ENCODE measurements at regions not wholly inside any gene's neighbourhood (a gene's known extent, or its start where the extent isn't known, plus 50 kb on each side); places are given as distances from the start of the nearest gene placed in this dataset.

- peaks cover 0 to 3% (median 0%) of the 10 kb centered on the region in 4 donors for H3K4me1 ChIP-seq
- H3K27me3 ChIP-seq, result no peaks in the 10 kb centered on the region
- no peak for DNase-seq
- no peak overlapping the region for H3K4me3 ChIP-seq
- no peak overlapping the region for H3K27ac ChIP-seq
- no peak for TF ChIP-seq POLR2A (IDR thresholded peaks at IDR 0.05)
- TF ChIP-seq CTCF (IDR thresholded peaks at IDR 0.05), result no peak
- no peaks in the 10 kb centered on the region for H3K9me3 ChIP-seq
- no peaks in the 10 kb centered on the region for H3K36me3 ChIP-seq
Observed at GRCh38 chr6:140108167-140108566, 733.7 kb upstream of the CITED2 start.

GRCh38 chr6:140107216-140107615, 732.8 kb upstream of the CITED2 start:
- Histone ChIP-seq H3K27me3 (no peaks in the 10 kb centered on the region), H3K4me3 (no peak overlapping the region), H3K4me1 (peaks cover 0 to 3% (median 0%) of the 10 kb centered on the region in 4 donors), H3K36me3 (no peaks in the 10 kb centered on the region), H3K9me3 (no peaks in the 10 kb centered on the region), H3K27ac (no peak overlapping the region)
- no peak for DNase-seq
- TF ChIP-seq POLR2A (IDR thresholded peaks at IDR 0.05), result no peak
- TF ChIP-seq CTCF (IDR thresholded peaks at IDR 0.05), result no peak

DNA sequence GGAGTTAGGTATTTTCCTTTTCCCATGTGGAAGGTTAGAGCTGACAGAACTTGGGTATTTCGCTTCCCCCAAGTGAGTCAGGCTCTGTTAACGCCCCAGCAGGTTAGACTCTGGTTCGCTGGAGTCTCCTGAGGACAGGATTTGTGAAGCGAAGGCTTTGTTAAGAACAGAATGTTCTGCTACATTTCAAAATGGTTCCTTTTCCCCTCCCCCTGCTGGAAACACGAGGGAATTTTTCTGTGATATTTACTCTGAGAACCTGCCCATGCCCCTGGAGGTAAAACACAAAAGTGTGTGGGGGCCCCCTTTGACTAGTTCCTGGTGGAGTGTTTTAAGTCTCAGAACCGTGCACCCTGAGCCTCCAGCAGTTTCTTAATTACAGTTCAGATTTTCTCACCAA, 731.4 kb upstream of the CITED2 start:
- TF ChIP-seq POLR2A (IDR thresholded peaks at IDR 0.05) (no peak), CTCF (IDR thresholded peaks at IDR 0.05) (peak in 4 of 6 experiments; percentile 23 to 30 (median 24))
- Histone ChIP-seq H3K9me3 (no peaks in the 10 kb centered on the region), H3K27me3 (no peaks in the 10 kb centered on the region), H3K27ac (no peak overlapping the region), H3K4me1 (peaks cover 0 to 3% (median 0%) of the 10 kb centered on the region in 4 donors), H3K36me3 (no peaks in the 10 kb centered on the region), H3K4me3 (no peak overlapping the region)
- no peak for DNase-seq

GRCh38 chr6:140105241-140105640, 730.8 kb upstream of the CITED2 start:
- no peaks in the 10 kb centered on the region for H3K27me3 ChIP-seq
- H3K27ac ChIP-seq, result no peak overlapping the region
- peaks cover 0 to 3% (median 0%) of the 10 kb centered on the region in 4 donors for H3K4me1 ChIP-seq
- H3K9me3 ChIP-seq, result no peaks in the 10 kb centered on the region
- no peak for DNase-seq
- H3K36me3 ChIP-seq, result no peaks in the 10 kb centered on the region
- TF ChIP-seq CTCF (IDR thresholded peaks at IDR 0.05) (no peak), POLR2A (IDR thresholded peaks at IDR 0.05) (no peak)
- no peak overlapping the region for H3K4me3 ChIP-seq

DNA sequence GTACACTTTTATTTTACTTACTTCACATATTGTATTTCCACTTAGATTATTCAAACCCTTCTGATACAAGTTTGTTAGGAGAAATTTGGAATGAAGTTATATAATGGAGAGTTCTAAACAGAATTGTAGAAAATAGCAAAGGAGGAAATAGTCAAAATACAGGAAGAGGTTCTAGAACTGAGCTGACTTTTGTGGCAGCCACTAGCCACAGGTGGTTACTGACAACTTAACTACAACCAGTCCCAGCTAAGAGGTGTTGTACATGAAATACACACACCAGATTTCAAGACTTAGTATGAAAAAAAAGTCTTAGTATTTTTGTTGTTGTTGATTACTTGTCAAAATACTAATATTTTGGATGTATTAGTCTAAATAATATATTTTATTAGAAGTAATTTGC, 727.4 kb upstream of the CITED2 start:
- Histone ChIP-seq H3K36me3 (no peaks in the 10 kb centered on the region), H3K27me3 (no peaks in the 10 kb centered on the region), H3K4me3 (no peak overlapping the region), H3K27ac (no peak overlapping the region), H3K4me1 (no peaks in the 10 kb centered on the region), H3K9me3 (no peaks in the 10 kb centered on the region)
- no peak for DNase-seq
- TF ChIP-seq POLR2A (IDR thresholded peaks at IDR 0.05) (no peak), CTCF (IDR thresholded peaks at IDR 0.05) (no peak)

DNA sequence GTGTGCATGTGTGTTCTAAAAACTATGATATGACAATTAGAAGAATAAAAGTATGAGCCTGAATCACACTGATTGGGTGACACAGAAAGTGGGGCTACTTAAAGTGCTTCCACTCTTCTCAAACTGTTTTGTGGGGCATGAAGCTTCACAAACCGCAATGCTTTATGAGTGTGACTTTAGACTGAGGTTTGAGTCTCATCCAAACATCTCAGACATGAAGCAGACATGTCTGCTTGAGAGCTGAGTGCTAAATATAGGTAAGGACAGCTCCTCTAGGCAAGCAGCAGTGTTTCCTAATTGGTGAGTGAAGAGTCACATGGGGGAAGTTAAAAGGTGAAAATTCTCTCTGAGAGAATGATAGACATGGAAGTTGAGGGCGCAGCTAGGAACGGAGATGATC, 726.9 kb upstream of the CITED2 start:
- no peak for DNase-seq
- no peak overlapping the region for H3K27ac ChIP-seq

More for the DNA sequence above, 726.9 kb upstream of the CITED2 start:
- H3K9me3 ChIP-seq, result no peaks in the 10 kb centered on the region
- no peak for TF ChIP-seq POLR2A (IDR thresholded peaks at IDR 0.05)
- no peak for TF ChIP-seq CTCF (IDR thresholded peaks at IDR 0.05)
- no peaks in the 10 kb centered on the region for H3K36me3 ChIP-seq
- H3K4me3 ChIP-seq, result no peak overlapping the region
- no peaks in the 10 kb centered on the region for H3K4me1 ChIP-seq
- no peaks in the 10 kb centered on the region for H3K27me3 ChIP-seq

Measured in Peyer's patch (tissue), 4 donors.